ENCODE measurements at regions not wholly inside any gene's neighbourhood (a gene's known extent, or its start where the extent isn't known, plus 50 kb on each side); places are given as distances from the start of the nearest gene placed in this dataset.

GRCh38 chr22:25402160-25402500 is 162.3 kb upstream of the GRK3 start:
- no peak for TF ChIP-seq CTCF (IDR thresholded peaks at IDR 0.05)
- no peak for TF ChIP-seq EZH2 (IDR thresholded peaks at IDR 0.05; ENCODE audit: borderline replicate concordance, insufficient read depth, low read depth, low read length, poor library complexity, severe bottlenecking)

Data from B cell (primary cell).